Stimulated activated CD4-positive, alpha-beta T cell treated with anti-CD3 and anti-CD28 coated beads, Interleukin-1b, Interleukin-23, amount 100 ng/mL, for 48 hours (primary cell): ENCODE measurements at regions not wholly inside any gene's neighbourhood (a gene's known extent, or its start where the extent isn't known, plus 50 kb on each side); places are given as distances from the start of the nearest gene placed in this dataset.
A peak's percentile ranks its signal among the peaks of the same experiment; 100 is the strongest.

Experiments
- DNase-seq: peaks from one replicate; pipeline ENCODE4 v3.0.0-alpha.2; 2020

- DNase-seq = no peak
These were observed 86.6 kb upstream of the ERRFI1 start for GRCh38 chr1:8112611-8113261.

GRCh38 chr1:8111560-8111959 is 85.5 kb upstream of the ERRFI1 start:
- DNase-seq = no peak

GRCh38 chr1:8109216-8109615 is 83.1 kb upstream of the ERRFI1 start:
- DNase-seq = no peak

- DNase-seq = no peak
These were observed 81.8 kb upstream of the ERRFI1 start for GRCh38 chr1:8107897-8108296.

- no peak for DNase-seq
These were observed 78.4 kb upstream of the ERRFI1 start for GRCh38 chr1:8104278-8105236.

- no peak for DNase-seq
These were observed 71.8 kb upstream of the ERRFI1 start for GRCh38 chr1:8097908-8098307.

- DNase-seq = peak; percentile 46
These were observed 71.1 kb upstream of the ERRFI1 start for GRCh38 chr1:8097077-8097799.

- no peak for DNase-seq
These were observed 70.2 kb upstream of the ERRFI1 start for GRCh38 chr1:8096105-8097011.

- no peak for DNase-seq
These were observed 69.5 kb upstream of the ERRFI1 start for GRCh38 chr1:8095584-8095983.

GRCh38 chr1:8094481-8095241 is 68.6 kb upstream of the ERRFI1 start:
- peak; percentile 13 for DNase-seq

- DNase-seq = no peak
These were observed 67.3 kb upstream of the ERRFI1 start for GRCh38 chr1:8093221-8093980.

- no peak for DNase-seq
These were observed 66.5 kb upstream of the ERRFI1 start for GRCh38 chr1:8092657-8093056.

GRCh38 chr1:8091691-8092090 is 65.6 kb upstream of the ERRFI1 start:
- DNase-seq = no peak

- no peak for DNase-seq
These were observed 64.2 kb upstream of the ERRFI1 start for GRCh38 chr1:8090241-8090702.

- DNase-seq = peak; percentile 11
These were observed 63.6 kb upstream of the ERRFI1 start for GRCh38 chr1:8089535-8090228.

- DNase-seq = no peak
These were observed 59.9 kb upstream of the ERRFI1 start for GRCh38 chr1:8086055-8086454.

- DNase-seq = no peak
These were observed 58.8 kb upstream of the ERRFI1 start for GRCh38 chr1:8084913-8085312.

- no peak for DNase-seq
These were observed 57.8 kb upstream of the ERRFI1 start for GRCh38 chr1:8083739-8084484.

GRCh38 chr1:8082945-8083344 is 56.8 kb upstream of the ERRFI1 start:
- DNase-seq = no peak
